Upper lobe of left lung (tissue), 4 donors: ENCODE measurements at regions not wholly inside any gene's neighbourhood (a gene's known extent, or its start where the extent isn't known, plus 50 kb on each side); places are given as distances from the start of the nearest gene placed in this dataset.

ENCODE experiments used
- CTCF ChIP-seq, 6 experiments: fragments of 450-650 bp in 4 of 6; fragments of 200-600 bp in 2 of 6; sonication (generic) in 2 of 6; IDR thresholded peaks; one replicate each; pipeline ENCODE4 v1.5.1; 2016 to 2019; ENCODE audit warnings: antibody characterized with exemption in 6 of 6
- EP300 ChIP-seq, 4 donors: sonication (generic); formaldehyde crosslinking; IDR thresholded peaks; one replicate each; pipeline ENCODE4 v1.5.1; 2017; ENCODE audit warnings: antibody characterized with exemption in 4 of 4, control low read depth in 2 of 4
- POLR2A ChIP-seq, 4 donors: fragments of 450-650 bp; IDR thresholded peaks; one replicate each; pipeline ENCODE4 v1.5.1; 2016 to 2017; ENCODE audit warnings: antibody characterized with exemption in 4 of 4, mild to moderate bottlenecking in 2 of 4
- POLR2AphosphoS5 ChIP-seq, 2 donors: sonication (generic); formaldehyde crosslinking; IDR thresholded peaks; one replicate each; pipeline ENCODE4 v1.5.1; 2017; ENCODE audit warnings: antibody characterized with exemption in 2 of 2

GRCh38 chr3:153355559-153355958 is 193.5 kb downstream of the RAP2B start:
- no peak for TF ChIP-seq CTCF (IDR thresholded peaks at IDR 0.05)
- TF ChIP-seq POLR2A (IDR thresholded peaks at IDR 0.05): no peak
- TF ChIP-seq EP300 (IDR thresholded peaks at IDR 0.05): no peak
- TF ChIP-seq POLR2AphosphoS5 (IDR thresholded peaks at IDR 0.05): no peak
